DOHH2 (cell line): ENCODE measurements at regions not wholly inside any gene's neighbourhood (a gene's known extent, or its start where the extent isn't known, plus 50 kb on each side); places are given as distances from the start of the nearest gene placed in this dataset.

Experiments used
- H3F3A ChIP-seq: fragments of 200-600 bp; sonication (generic), shearing (Covaris generic); 2 replicates; pipeline ENCODE4 v1.6.0; 2016; ENCODE audit warnings: antibody characterized with exemption, mild to moderate bottlenecking; ENCODE audit not compliant: control insufficient read depth, insufficient read depth
- H3K27ac ChIP-seq: fragments of 200-600 bp; sonication (generic); 2 replicates; pipeline ENCODE4 v1.5.1; 2014; ENCODE audit warnings: low read depth, mild to moderate bottlenecking, low read length, moderate library complexity
- H3K27me3 ChIP-seq: fragments of 200-600 bp; sonication (generic); 2 replicates; pipeline ENCODE4 v1.6.1; 2014; ENCODE audit warnings: mild to moderate bottlenecking, low read length, mixed read lengths; ENCODE audit not compliant: control insufficient read depth
- H3K36me3 ChIP-seq: fragments of 200-600 bp; sonication (generic); 2 replicates; pipeline ENCODE4 v1.6.1; 2014; ENCODE audit warnings: mild to moderate bottlenecking, low read length, moderate library complexity, mixed read lengths; ENCODE audit not compliant: control insufficient read depth
- H3K4me1 ChIP-seq: fragments of 200-600 bp; sonication (generic); 2 replicates; pipeline ENCODE4 v1.6.1; 2014; ENCODE audit warnings: mild to moderate bottlenecking, low read length, mixed read lengths; ENCODE audit not compliant: control insufficient read depth
- H3K4me2 ChIP-seq: fragments of 200-600 bp; sonication (generic); 2 replicates; pipeline ENCODE4 v1.6.0; 2014; ENCODE audit warnings: mild to moderate bottlenecking, low read length, moderate library complexity
- H3K4me3 ChIP-seq: fragments of 200-600 bp; sonication (generic); 2 replicates; pipeline ENCODE4 v1.5.1; 2014; ENCODE audit warnings: mild to moderate bottlenecking, low read length, mixed read lengths
- H3K79me2 ChIP-seq: fragments of 200-600 bp; sonication (generic); 2 replicates; pipeline ENCODE4 v1.6.1; 2014; ENCODE audit warnings: mild to moderate bottlenecking, low read length, mixed read lengths; ENCODE audit not compliant: control insufficient read depth
- H3K9me2 ChIP-seq: fragments of 200-600 bp; sonication (generic); replicated peaks from 2 replicates; pipeline ENCODE4 v1.6.1; 2014; ENCODE audit warnings: mild to moderate bottlenecking, low read length, mixed read lengths; ENCODE audit not compliant: control insufficient read depth
- H3K9me3 ChIP-seq: fragments of 200-600 bp; sonication (generic); 2 replicates; pipeline ENCODE4 v1.6.1; 2014; ENCODE audit warnings: antibody characterized with exemption, low read length, mixed read lengths; ENCODE audit not compliant: control insufficient read depth, insufficient read depth
- H4K20me1 ChIP-seq: fragments of 200-600 bp; sonication (generic); 2 replicates; pipeline ENCODE4 v1.6.0; 2014; ENCODE audit warnings: low read depth, mild to moderate bottlenecking, antibody characterized with exemption, low read length, moderate library complexity; ENCODE audit not compliant: control insufficient read depth, insufficient read depth
- EZH2phosphoT487 ChIP-seq: fragments of 200-600 bp; sonication (generic); IDR thresholded peaks from 2 replicates; pipeline ENCODE4 v1.6.1; 2017; ENCODE audit warnings: borderline replicate concordance, mild to moderate bottlenecking, antibody characterized with exemption, low read length, moderate library complexity, mixed read lengths
- TF ChIP-seq, protein P1 (sequence below): fragments of 200-600 bp; sonication (generic); IDR thresholded peaks from one replicate; pipeline ENCODE4 v1.5.1; 2014; ENCODE audit warnings: antibody characterized with exemption, mild to moderate bottlenecking, low read depth, low read length; ENCODE audit not compliant: poor library complexity, severe bottlenecking

DNA sequence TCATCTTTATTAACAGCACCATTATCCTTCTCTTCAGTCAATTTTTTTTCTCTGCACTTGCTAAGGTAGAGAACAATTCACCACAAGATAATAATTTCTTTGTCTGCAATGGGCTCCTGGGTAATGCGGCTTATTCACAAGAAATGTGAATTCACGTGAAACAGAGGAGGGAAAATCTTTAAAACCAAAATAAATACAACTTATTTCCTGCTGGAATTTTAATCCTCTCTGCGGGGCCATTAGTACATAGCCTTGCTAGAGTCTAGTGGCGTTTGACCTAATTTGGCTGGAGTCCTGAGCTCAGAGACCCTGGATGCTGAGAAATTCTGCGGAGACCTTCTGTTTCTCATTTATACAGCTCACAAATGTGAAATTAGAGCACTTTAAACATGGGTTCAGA, 319.3 kb upstream of the MMADHC start:
- H3K27ac ChIP-seq = no peak overlapping the region
- no peaks in the 10 kb centered on the region for H3K9me2 ChIP-seq
- no peaks in the 10 kb centered on the region for H3K9me3 ChIP-seq
- H3F3A ChIP-seq = no peaks in the 10 kb centered on the region
- H3K4me1 ChIP-seq = no peaks in the 10 kb centered on the region
- TF ChIP-seq, protein P1, sequence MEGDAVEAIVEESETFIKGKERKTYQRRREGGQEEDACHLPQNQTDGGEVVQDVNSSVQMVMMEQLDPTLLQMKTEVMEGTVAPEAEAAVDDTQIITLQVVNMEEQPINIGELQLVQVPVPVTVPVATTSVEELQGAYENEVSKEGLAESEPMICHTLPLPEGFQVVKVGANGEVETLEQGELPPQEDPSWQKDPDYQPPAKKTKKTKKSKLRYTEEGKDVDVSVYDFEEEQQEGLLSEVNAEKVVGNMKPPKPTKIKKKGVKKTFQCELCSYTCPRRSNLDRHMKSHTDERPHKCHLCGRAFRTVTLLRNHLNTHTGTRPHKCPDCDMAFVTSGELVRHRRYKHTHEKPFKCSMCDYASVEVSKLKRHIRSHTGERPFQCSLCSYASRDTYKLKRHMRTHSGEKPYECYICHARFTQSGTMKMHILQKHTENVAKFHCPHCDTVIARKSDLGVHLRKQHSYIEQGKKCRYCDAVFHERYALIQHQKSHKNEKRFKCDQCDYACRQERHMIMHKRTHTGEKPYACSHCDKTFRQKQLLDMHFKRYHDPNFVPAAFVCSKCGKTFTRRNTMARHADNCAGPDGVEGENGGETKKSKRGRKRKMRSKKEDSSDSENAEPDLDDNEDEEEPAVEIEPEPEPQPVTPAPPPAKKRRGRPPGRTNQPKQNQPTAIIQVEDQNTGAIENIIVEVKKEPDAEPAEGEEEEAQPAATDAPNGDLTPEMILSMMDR = no peak
- TF ChIP-seq EZH2phosphoT487 = no peak
- no peaks in the 10 kb centered on the region for H3K27me3 ChIP-seq
- H3K4me2 ChIP-seq = no peak overlapping the region
- H3K4me3 ChIP-seq = no peak overlapping the region
- H4K20me1 ChIP-seq = no peaks in the 10 kb centered on the region
- H3K36me3 ChIP-seq = no peaks in the 10 kb centered on the region
- H3K79me2 ChIP-seq = no peaks in the 10 kb centered on the region

GRCh38 chr2:149904352-149905175, 317.0 kb upstream of the MMADHC start:
- Histone ChIP-seq H3K27me3 (no peaks in the 10 kb centered on the region), H4K20me1 (no peaks in the 10 kb centered on the region), H3F3A (no peaks in the 10 kb centered on the region), H3K9me2 (no peaks in the 10 kb centered on the region), H3K4me3 (no peak overlapping the region), H3K36me3 (no peaks in the 10 kb centered on the region), H3K4me2 (no peak overlapping the region), H3K4me1 (no peaks in the 10 kb centered on the region), H3K9me3 (no peaks in the 10 kb centered on the region), H3K79me2 (no peaks in the 10 kb centered on the region), H3K27ac (no peak overlapping the region)
- TF ChIP-seq EZH2phosphoT487 = no peak
- TF ChIP-seq, protein P1 = no peak

GRCh38 chr2:149903626-149904025, 316.1 kb upstream of the MMADHC start:
- Histone ChIP-seq H3K9me2 (no peaks in the 10 kb centered on the region), H3K79me2 (no peaks in the 10 kb centered on the region), H3K9me3 (no peaks in the 10 kb centered on the region), H3K27ac (no peak overlapping the region), H3K4me1 (no peaks in the 10 kb centered on the region), H3F3A (no peaks in the 10 kb centered on the region), H4K20me1 (no peaks in the 10 kb centered on the region), H3K4me3 (no peak overlapping the region), H3K36me3 (no peaks in the 10 kb centered on the region), H3K27me3 (no peaks in the 10 kb centered on the region), H3K4me2 (no peak overlapping the region)
- TF ChIP-seq, protein P1 = no peak
- TF ChIP-seq EZH2phosphoT487 = no peak
